ENCODE measurements at regions not wholly inside any gene's neighbourhood (a gene's known extent, or its start where the extent isn't known, plus 50 kb on each side); places are given as distances from the start of the nearest gene placed in this dataset.
"Not testable (repeated sequence)": the region's sequence is repeated elsewhere in the genome, so short reads cannot be mapped to it uniquely, and the experiment has no call there.

DNA sequence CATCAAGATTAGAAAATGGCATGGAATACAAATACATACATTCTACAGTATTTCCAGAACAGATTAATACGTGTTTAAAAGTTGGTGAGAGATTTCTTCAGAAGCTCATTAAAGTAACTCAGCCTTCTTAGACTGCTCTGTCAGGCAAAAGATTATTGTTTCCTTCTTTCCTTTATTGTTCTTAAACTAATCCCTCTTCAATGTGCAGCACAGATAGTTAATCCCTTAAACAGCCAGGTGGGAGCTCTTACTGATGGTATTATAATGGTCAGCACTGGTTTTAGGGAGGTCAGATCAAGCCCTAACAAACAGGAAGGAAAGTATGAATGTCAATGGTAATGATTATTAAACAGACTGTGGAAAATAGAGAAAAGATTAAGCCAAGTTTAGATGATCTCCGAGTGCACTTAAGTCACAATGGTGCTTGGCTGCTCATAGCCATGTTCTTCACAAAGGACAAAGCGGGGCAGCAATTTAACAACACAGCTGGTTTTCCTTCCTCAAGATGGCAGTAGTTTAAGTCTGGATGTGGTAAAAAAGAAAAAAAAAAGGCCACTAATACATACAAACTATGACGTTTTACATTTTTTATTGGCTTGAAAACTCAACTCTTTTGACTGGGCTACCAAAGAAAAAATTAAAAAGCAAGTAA is 992.6 kb downstream of the PCDH9 start:
- FAIRE-seq (no peak), DNase-seq (ENCODE audit: low read depth) (no peak)
- no peak overlapping the region for H3K4me3 ChIP-seq (ENCODE audit: low read depth, low read length)
- H3K27me3 ChIP-seq (ENCODE audit: control insufficient read depth, insufficient read depth, low read length) = no peaks in the 10 kb centered on the region
- H3K36me3 ChIP-seq (ENCODE audit: control insufficient read depth, insufficient read depth, low read length) = no peaks in the 10 kb centered on the region
- TF ChIP-seq, protein P1, sequence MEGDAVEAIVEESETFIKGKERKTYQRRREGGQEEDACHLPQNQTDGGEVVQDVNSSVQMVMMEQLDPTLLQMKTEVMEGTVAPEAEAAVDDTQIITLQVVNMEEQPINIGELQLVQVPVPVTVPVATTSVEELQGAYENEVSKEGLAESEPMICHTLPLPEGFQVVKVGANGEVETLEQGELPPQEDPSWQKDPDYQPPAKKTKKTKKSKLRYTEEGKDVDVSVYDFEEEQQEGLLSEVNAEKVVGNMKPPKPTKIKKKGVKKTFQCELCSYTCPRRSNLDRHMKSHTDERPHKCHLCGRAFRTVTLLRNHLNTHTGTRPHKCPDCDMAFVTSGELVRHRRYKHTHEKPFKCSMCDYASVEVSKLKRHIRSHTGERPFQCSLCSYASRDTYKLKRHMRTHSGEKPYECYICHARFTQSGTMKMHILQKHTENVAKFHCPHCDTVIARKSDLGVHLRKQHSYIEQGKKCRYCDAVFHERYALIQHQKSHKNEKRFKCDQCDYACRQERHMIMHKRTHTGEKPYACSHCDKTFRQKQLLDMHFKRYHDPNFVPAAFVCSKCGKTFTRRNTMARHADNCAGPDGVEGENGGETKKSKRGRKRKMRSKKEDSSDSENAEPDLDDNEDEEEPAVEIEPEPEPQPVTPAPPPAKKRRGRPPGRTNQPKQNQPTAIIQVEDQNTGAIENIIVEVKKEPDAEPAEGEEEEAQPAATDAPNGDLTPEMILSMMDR (IDR thresholded peaks at IDR 0.05; ENCODE audit: insufficient read depth, low read length, severe bottlenecking) = no peak

DNA sequence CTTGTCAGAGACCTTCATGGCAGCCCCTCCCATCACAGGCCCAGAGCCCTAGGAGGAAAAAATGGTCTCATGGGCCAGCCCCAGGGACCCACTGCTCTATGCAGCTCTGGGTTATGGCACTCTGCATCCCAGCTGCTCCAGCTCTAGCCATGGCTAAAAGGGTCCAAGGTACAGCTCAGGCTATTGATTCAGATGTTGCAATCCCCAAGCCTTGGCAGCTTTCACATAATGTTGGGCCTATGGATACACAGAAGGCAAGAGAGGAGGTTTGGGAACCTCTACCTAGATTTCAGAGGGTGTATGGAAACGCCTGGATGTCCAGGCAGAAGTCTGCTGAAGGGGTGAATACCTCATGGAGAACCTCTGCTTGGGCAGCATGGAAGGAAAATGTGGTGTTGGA is 996.0 kb downstream of the PCDH9 start:
- no peak for DNase-seq (ENCODE audit: low read depth)
- Histone ChIP-seq H3K36me3 (ENCODE audit: control insufficient read depth, insufficient read depth, low read length) (no peaks in the 10 kb centered on the region), H3K4me3 (ENCODE audit: low read depth, low read length) (no peak overlapping the region), H3K27me3 (ENCODE audit: control insufficient read depth, insufficient read depth, low read length) (no peaks in the 10 kb centered on the region)
- no peak for FAIRE-seq
- TF ChIP-seq, protein P1 (IDR thresholded peaks at IDR 0.05; ENCODE audit: insufficient read depth, low read length, severe bottlenecking) = no peak

DNA sequence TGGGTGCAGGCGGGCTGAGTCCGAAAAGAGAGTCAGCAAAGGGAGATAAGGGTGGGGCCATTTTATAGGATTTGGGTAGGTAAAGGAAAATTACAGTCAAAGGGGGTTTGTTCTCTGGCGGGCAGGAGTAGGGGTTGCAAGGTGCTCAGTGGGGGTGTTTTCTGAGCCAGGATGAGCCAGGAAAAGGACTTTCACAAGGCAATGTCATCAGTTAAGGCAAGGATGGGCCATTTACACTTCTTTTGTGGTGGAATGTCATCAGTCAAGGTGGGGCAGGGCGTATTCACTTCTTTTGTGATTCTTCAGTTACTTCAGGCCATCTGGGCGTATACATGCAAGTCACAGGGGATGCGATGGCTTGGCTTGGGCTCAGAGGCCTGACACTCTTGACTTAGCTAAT is 998.2 kb downstream of the PCDH9 start:
- not testable (repeated sequence) for DNase-seq (ENCODE audit: low read depth); H3K36me3 ChIP-seq (ENCODE audit: control insufficient read depth, insufficient read depth, low read length); FAIRE-seq; H3K4me3 ChIP-seq (ENCODE audit: low read depth, low read length); H3K27me3 ChIP-seq (ENCODE audit: control insufficient read depth, insufficient read depth, low read length)

DNA sequence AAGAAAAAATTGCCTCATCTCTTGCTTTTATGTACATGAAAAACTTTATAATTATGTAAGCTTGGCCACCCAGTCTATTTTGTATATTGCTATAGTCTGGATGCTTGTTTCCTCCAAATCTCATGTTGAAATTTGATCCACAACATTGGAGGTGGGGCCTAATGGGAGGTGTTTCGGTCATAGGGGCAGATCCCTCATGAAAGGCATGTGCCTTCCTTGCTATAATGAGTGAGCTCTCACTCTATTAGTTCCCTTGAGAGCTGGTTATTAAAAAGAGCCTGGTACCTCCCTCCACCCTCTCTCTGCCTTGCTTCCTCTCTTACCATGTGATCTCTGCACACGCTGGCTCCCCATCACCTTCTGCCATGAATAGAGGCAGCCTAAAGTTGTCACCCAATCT is 1005.1 kb downstream of the PCDH9 start:
- Histone ChIP-seq H3K27me3 (ENCODE audit: control insufficient read depth, insufficient read depth, low read length) (no peaks in the 10 kb centered on the region), H3K36me3 (ENCODE audit: control insufficient read depth, insufficient read depth, low read length) (no peaks in the 10 kb centered on the region), H3K4me3 (ENCODE audit: low read depth, low read length) (no peak overlapping the region)
- TF ChIP-seq, protein P1 (IDR thresholded peaks at IDR 0.05; ENCODE audit: insufficient read depth, low read length, severe bottlenecking) = no peak
- DNase-seq (ENCODE audit: low read depth) = no peak
- FAIRE-seq = no peak

DNA sequence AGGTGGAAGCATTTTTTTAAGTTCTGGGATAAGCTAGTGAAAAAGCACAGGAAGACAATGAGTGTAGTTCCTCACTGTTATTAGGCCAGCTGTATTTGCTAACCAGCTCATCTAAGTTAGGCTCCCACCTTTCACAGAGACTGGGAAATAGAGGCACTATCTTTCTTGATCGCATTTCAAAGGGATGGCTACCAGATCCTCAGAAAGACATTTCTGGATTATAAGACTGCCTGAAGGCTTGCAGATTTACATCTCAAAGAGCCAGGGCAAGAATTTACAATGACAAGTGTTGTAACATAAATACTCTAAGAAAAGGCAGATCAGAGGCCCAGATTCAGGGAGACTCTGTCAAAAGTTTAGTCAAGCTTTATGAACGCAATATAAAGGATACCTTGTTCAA is 1005.5 kb downstream of the PCDH9 start:
- TF ChIP-seq, protein P1 (IDR thresholded peaks at IDR 0.05; ENCODE audit: insufficient read depth, low read length, severe bottlenecking) = no peak
- FAIRE-seq (no peak), DNase-seq (ENCODE audit: low read depth) (no peak)
- Histone ChIP-seq H3K36me3 (ENCODE audit: control insufficient read depth, insufficient read depth, low read length) (no peaks in the 10 kb centered on the region), H3K27me3 (ENCODE audit: control insufficient read depth, insufficient read depth, low read length) (no peaks in the 10 kb centered on the region), H3K4me3 (ENCODE audit: low read depth, low read length) (no peak overlapping the region)

DNA sequence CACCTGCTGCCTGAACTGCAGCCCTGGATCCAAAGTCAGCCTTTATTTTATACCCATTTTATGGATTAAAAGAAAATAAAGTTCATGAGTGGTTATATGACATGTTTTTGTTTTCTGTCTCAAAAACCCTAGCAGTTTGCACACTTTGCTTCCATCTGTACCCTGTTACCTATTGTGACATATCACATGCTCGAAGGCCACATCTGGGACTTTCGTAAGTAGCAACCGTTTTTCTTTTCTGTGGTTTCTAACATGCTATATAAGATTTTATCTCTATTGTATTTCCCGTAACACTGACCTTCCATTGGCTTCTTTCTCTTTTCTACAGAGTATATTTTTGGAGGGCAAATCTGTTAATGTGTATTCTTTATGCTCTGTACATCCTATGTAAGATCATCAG is 1007.2 kb downstream of the PCDH9 start:
- FAIRE-seq = no peak

More for the DNA sequence above, 1007.2 kb downstream of the PCDH9 start:
- TF ChIP-seq, protein P1 (IDR thresholded peaks at IDR 0.05; ENCODE audit: insufficient read depth, low read length, severe bottlenecking) = no peak
- no peak overlapping the region for H3K4me3 ChIP-seq (ENCODE audit: low read depth, low read length)
- no peak for DNase-seq (ENCODE audit: low read depth)
- H3K36me3 ChIP-seq (ENCODE audit: control insufficient read depth, insufficient read depth, low read length) = no peaks in the 10 kb centered on the region
- H3K27me3 ChIP-seq (ENCODE audit: control insufficient read depth, insufficient read depth, low read length) = no peaks in the 10 kb centered on the region
